Neuronal stem cell (in vitro differentiated cells): ENCODE measurements at regions not wholly inside any gene's neighbourhood (a gene's known extent, or its start where the extent isn't known, plus 50 kb on each side); places are given as distances from the start of the nearest gene placed in this dataset.

ENCODE experiments used
- DNase-seq: peaks from one replicate; pipeline ENCODE4 v3.0.0-alpha.2; 2013; ENCODE audit warnings: low spot score
- H2AFZ ChIP-seq: one replicate; pipeline ENCODE4 v1.6.1; 2013; ENCODE audit warnings: mild to moderate bottlenecking, low read length, inconsistent platforms
- H2AK5ac ChIP-seq: 2 replicates; pipeline ENCODE4 v1.6.1; 2013; ENCODE audit warnings: low read depth, mild to moderate bottlenecking, inconsistent platforms, low read length, moderate library complexity, mixed read lengths
- H2BK120ac ChIP-seq: 2 replicates; pipeline ENCODE4 v1.6.1; 2013; ENCODE audit warnings: low read depth, mild to moderate bottlenecking, inconsistent platforms, low read length, moderate library complexity, mixed read lengths
- H2BK12ac ChIP-seq: one replicate; pipeline ENCODE4 v1.6.1; 2013; ENCODE audit warnings: low read length, inconsistent platforms
- H2BK15ac ChIP-seq: 2 replicates; pipeline ENCODE4 v1.6.1; 2013; ENCODE audit warnings: mild to moderate bottlenecking, low read length, inconsistent platforms, mixed read lengths
- H2BK5ac ChIP-seq: one replicate; pipeline ENCODE4 v1.6.1; 2013; ENCODE audit warnings: inconsistent platforms, mild to moderate bottlenecking, low read length, moderate library complexity
- H3K14ac ChIP-seq: one replicate; pipeline ENCODE4 v1.6.1; 2013; ENCODE audit warnings: low read length, inconsistent platforms
- H3K18ac ChIP-seq: 2 replicates; pipeline ENCODE4 v1.6.1; 2013; ENCODE audit warnings: low read length, inconsistent platforms
- H3K23ac ChIP-seq: 2 replicates; pipeline ENCODE4 v1.6.1; 2013; ENCODE audit warnings: low read depth, mild to moderate bottlenecking, mixed read lengths, low read length, inconsistent platforms; ENCODE audit not compliant: poor library complexity
- H3K27ac ChIP-seq: replicated peaks from 3 replicates; pipeline ENCODE4 v1.5.1; 2013; ENCODE audit warnings: low read length, inconsistent platforms
- H3K27me3 ChIP-seq, 3 experiments: 2 replicates each; pipeline ENCODE4 v1.6.1; 2013; ENCODE audit warnings: low read length in 3 of 3, mild to moderate bottlenecking in 2 of 3, inconsistent platforms in 1 of 3, low read depth in 1 of 3, mixed read lengths in 1 of 3, moderate library complexity in 1 of 3; ENCODE audit not compliant: control insufficient read depth in 3 of 3, insufficient read depth in 3 of 3
- H3K36me3 ChIP-seq, 2 donors: replicated peaks in 1 of 2; 2 replicates each; pipeline ENCODE4 v1.6.1; 2013; ENCODE audit warnings: low read length in 2 of 2; ENCODE audit not compliant: control insufficient read depth in 2 of 2, insufficient read depth in 2 of 2
- H3K4ac ChIP-seq: 2 replicates; pipeline ENCODE4 v1.6.1; 2013; ENCODE audit warnings: inconsistent platforms, mild to moderate bottlenecking, low read length, moderate library complexity
- H3K4me1 ChIP-seq, 2 donors: 1 replicate in 1 of 2; 2 replicates in 1 of 2; pipeline ENCODE4 v1.6.1; 2013; ENCODE audit warnings: low read length in 2 of 2, low read depth in 1 of 2; ENCODE audit not compliant: control insufficient read depth in 2 of 2, insufficient read depth in 1 of 2
- H3K4me2 ChIP-seq: one replicate; pipeline ENCODE4 v1.6.1; 2013; ENCODE audit warnings: mild to moderate bottlenecking, low read length, inconsistent platforms; ENCODE audit not compliant: insufficient read depth, poor library complexity, severe bottlenecking
- H3K4me3 ChIP-seq, 2 donors: 2 replicates each; pipeline ENCODE4 v1.5.1; 2013; ENCODE audit warnings: low read length in 2 of 2, mild to moderate bottlenecking in 2 of 2, inconsistent platforms in 1 of 2, moderate library complexity in 1 of 2
- H3K79me1 ChIP-seq: one replicate; pipeline ENCODE4 v1.6.1; 2013; ENCODE audit warnings: low read depth, mild to moderate bottlenecking, inconsistent platforms, low read length, moderate library complexity
- H3K9ac ChIP-seq: one replicate; pipeline ENCODE4 v1.6.1; 2013; ENCODE audit warnings: mild to moderate bottlenecking, low read depth, low read length, inconsistent platforms; ENCODE audit not compliant: poor library complexity
- H3K9me3 ChIP-seq, 2 donors: replicated peaks in 1 of 2; 2 replicates each; pipeline versions ENCODE3 to v1.6.1; 2013; ENCODE audit warnings: low read length in 2 of 2, mild to moderate bottlenecking in 2 of 2, inconsistent platforms in 1 of 2, low read depth in 1 of 2, mixed read lengths in 1 of 2, moderate library complexity in 1 of 2; ENCODE audit not compliant: control insufficient read depth in 2 of 2, insufficient read depth in 1 of 2
- H4K8ac ChIP-seq: one replicate; pipeline ENCODE4 v1.6.1; 2013; ENCODE audit warnings: low read depth, mild to moderate bottlenecking, inconsistent platforms, low read length, moderate library complexity
- H4K91ac ChIP-seq: one replicate; pipeline ENCODE4 v1.6.1; 2013; ENCODE audit warnings: low read length, low read depth, mild to moderate bottlenecking, inconsistent platforms; ENCODE audit not compliant: poor library complexity
- WGBS, 2 donors: extraction: QIAGEN DNeasy Blood & Tissue Kit; methylation state at CpG; one replicate each; pipeline ENCODE4 v1.1.7; 2013; ENCODE audit warnings: missing lambda C conversion rate in 2 of 2, mixed read lengths in 1 of 2; ENCODE audit not compliant: insufficient read length in 2 of 2, insufficient replicate concordance in 1 of 2; ENCODE audit errors: extremely low coverage in 2 of 2; 5-methylcytosine and 5-hydroxymethylcytosine counted together

GRCh38 chr21:35748678-35749314 is 311.5 kb downstream of the SETD4 start:
- Histone ChIP-seq H3K9ac (no peak overlapping the region), H2BK15ac (no peak overlapping the region), H3K4me1 (peaks cover 0 to 2% of the 10 kb centered on the region in 2 donors), H2BK120ac (no peak overlapping the region), H3K14ac (no peak overlapping the region), H3K23ac (no peak overlapping the region), H3K27me3 (no peaks in the 10 kb centered on the region), H3K4me2 (no peak overlapping the region), H3K9me3 (no peaks in the 10 kb centered on the region), H4K91ac (no peak overlapping the region), H2BK12ac (no peak overlapping the region), H3K18ac (no peak overlapping the region), H3K4me3 (no peak overlapping the region), H4K8ac (no peak overlapping the region), H2BK5ac (no peak overlapping the region), H3K4ac (no peak overlapping the region), H2AK5ac (no peak overlapping the region), H3K36me3 (no peaks in the 10 kb centered on the region), H3K27ac (no peak overlapping the region), H3K79me1 (no peaks in the 10 kb centered on the region), H2AFZ (no peak overlapping the region)
- WGBS, 2 donors, result no CpG with 5 or more reads among the region's 3 CpGs
- no peak for DNase-seq

- no peaks in the 10 kb centered on the region for H3K4me1 ChIP-seq
- H3K23ac ChIP-seq, result no peak overlapping the region
- no peak overlapping the region for H2BK120ac ChIP-seq
- H3K14ac ChIP-seq, result no peak overlapping the region
- no peaks in the 10 kb centered on the region for H3K79me1 ChIP-seq
- WGBS, 2 donors, result 100% methylated on average over 1 of the region's 4 CpGs; no CpG with 5 or more reads in 1 of the 2 donors
- no peak overlapping the region for H2BK5ac ChIP-seq
- no peak overlapping the region for H2AK5ac ChIP-seq
- no peak overlapping the region for H3K4ac ChIP-seq
- no peak for DNase-seq
- no peak overlapping the region for H3K27ac ChIP-seq
- no peak overlapping the region for H3K4me3 ChIP-seq
- no peak overlapping the region for H4K8ac ChIP-seq
- H3K9me3 ChIP-seq, result no peaks in the 10 kb centered on the region
- H3K18ac ChIP-seq, result no peak overlapping the region
- no peak overlapping the region for H3K4me2 ChIP-seq
- H2BK15ac ChIP-seq, result no peak overlapping the region
- H2BK12ac ChIP-seq, result no peak overlapping the region
- H3K36me3 ChIP-seq, result no peaks in the 10 kb centered on the region
- H2AFZ ChIP-seq, result no peak overlapping the region
- H3K27me3 ChIP-seq, result no peaks in the 10 kb centered on the region
- no peak overlapping the region for H4K91ac ChIP-seq
- no peak overlapping the region for H3K9ac ChIP-seq
These were observed 316.8 kb downstream of the SETD4 start for GRCh38 chr21:35743571-35743970.

DNA sequence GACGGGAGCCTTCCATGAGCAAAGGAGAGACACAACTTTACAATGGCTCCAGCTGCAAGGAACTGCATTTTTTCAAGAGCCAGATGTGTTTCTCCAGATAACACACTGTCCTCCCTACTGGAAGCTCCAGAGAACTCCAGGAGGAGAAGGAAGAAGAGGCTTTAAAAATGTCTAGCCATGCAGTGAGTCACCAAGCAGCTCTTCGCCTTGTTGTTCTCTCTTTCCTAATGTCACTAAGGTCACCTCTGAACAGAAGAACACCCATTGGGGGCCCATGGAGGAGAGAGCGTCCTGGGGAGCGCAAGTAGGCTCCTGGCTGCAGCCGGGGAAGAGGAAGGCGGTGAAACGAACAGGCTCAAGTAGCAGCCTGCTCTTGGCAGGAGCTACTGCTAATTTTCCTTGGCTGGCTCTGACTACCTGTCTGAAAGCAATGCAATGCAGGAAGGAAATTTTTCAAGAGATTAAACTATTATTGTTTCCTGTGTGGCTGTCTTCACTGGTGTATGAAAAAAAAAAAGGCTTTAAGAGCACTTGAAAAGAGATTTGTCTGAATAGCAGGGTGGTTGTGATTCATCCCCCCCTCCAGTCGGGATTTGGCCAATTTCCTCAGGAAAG is 321.9 kb downstream of the SETD4 start:
- Histone ChIP-seq H3K18ac (no peak overlapping the region), H2BK120ac (no peak overlapping the region), H2AK5ac (no peak overlapping the region), H4K8ac (no peak overlapping the region), H3K36me3 (no peaks in the 10 kb centered on the region), H2BK12ac (no peak overlapping the region), H3K79me1 (no peaks in the 10 kb centered on the region), H3K4me3 (no peak overlapping the region), H3K4me1 (no peaks in the 10 kb centered on the region), H3K27me3 (no peaks in the 10 kb centered on the region), H3K4ac (no peak overlapping the region), H2AFZ (no peak overlapping the region), H3K27ac (no peak overlapping the region), H4K91ac (no peak overlapping the region), H2BK5ac (no peak overlapping the region), H3K4me2 (no peak overlapping the region), H3K9me3 (no peaks in the 10 kb centered on the region), H3K14ac (no peak overlapping the region), H3K9ac (no peak overlapping the region), H2BK15ac (no peak overlapping the region), H3K23ac (no peak overlapping the region)
- WGBS, 2 donors, result no CpG with 5 or more reads among the region's 8 CpGs
- no peak for DNase-seq

DNA sequence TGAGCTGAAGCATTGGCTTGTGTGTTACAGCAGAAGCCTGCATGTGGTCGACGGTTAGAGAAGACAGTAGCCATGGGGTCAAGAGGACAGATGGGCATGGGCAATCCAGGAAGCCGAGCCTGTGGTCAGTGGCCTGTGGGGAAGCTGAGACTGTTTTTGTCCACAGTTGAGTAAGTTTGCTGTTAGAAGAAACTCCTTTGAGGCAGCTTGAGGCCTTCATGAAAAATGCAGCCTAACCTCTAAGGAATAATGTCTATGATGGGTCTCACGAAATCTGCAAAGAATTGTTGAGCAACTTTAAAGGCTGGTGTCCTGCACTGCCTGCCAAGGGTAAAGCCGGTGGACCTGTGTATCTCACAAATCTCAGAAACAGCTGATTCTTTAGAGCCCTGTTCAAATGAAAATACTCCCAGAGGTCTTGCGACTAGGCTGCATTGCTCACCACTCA is 322.4 kb downstream of the SETD4 start:
- WGBS, 2 donors, result no CpG with 5 or more reads among the region's 6 CpGs

More for the DNA sequence above, 322.4 kb downstream of the SETD4 start:
- Histone ChIP-seq H3K14ac (no peak overlapping the region), H3K18ac (no peak overlapping the region), H3K9me3 (no peaks in the 10 kb centered on the region), H2AK5ac (no peak overlapping the region), H3K4me1 (no peaks in the 10 kb centered on the region), H2BK5ac (no peak overlapping the region), H3K27me3 (no peaks in the 10 kb centered on the region), H3K4me2 (no peak overlapping the region), H2AFZ (no peak overlapping the region), H4K8ac (no peak overlapping the region), H2BK120ac (no peak overlapping the region), H3K23ac (no peak overlapping the region), H3K9ac (no peak overlapping the region), H3K36me3 (no peaks in the 10 kb centered on the region), H3K4me3 (no peak overlapping the region), H4K91ac (no peak overlapping the region), H3K79me1 (no peaks in the 10 kb centered on the region), H2BK12ac (no peak overlapping the region), H3K27ac (no peak overlapping the region), H2BK15ac (no peak overlapping the region), H3K4ac (no peak overlapping the region)
- DNase-seq, result no peak
